T1000 (cell line): ENCODE measurements at regions not wholly inside any gene's neighbourhood (a gene's known extent, or its start where the extent isn't known, plus 50 kb on each side); places are given as distances from the start of the nearest gene placed in this dataset.

Experiments
- DNase-seq: peaks from one replicate; lab custom pipeline; 2025; ENCODE audit warnings: mixed read lengths; lab: John Stamatoyannopoulos, UW

DNA sequence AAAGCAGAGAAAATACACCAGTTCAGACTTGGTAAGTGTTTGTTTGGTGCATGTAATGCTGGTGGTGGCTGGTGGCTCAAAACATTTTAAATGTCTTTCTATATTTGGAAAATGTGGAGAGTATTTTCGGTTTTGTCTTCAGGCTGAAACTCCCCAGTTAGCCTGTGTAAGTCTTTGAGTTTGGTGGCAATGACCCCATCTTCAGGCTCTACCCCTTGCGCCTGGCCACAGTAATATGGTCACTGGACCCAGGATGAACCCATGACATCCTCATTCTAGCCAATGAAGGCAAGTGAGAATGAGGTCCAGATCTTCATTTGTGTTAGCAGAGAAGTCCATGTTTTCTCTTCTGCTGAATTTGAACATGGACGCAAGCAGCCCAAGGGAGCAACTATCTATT lies 422.6 kb downstream of the BRINP1 start:
- no peak for DNase-seq

- DNase-seq, result no peak
Measured at GRCh38 chr9:118954857-118955256, 414.4 kb downstream of the BRINP1 start.

GRCh38 chr9:118957585-118957984 lies 411.6 kb downstream of the BRINP1 start:
- DNase-seq, result no peak

- DNase-seq, result no peak
Measured at GRCh38 chr9:118959366-118959765, 409.9 kb downstream of the BRINP1 start.

DNA sequence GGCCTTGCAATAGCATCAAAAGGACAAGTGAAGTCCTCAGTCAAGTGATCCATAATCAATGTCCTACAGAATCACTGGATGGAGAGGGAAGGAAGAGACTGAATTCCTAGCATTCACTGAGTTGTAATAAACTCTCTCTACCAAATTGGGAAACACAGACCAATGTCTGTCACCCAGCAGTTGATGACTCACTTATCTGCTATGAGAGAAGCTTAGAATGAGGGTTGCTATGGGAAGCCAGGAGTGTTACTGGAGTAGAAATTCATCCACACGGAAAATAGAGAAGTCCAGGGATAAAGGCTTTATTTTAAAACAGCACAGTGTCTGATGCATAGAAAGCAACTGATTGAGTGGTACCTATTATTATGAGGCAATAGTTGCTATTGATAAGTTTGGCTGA lies 407.4 kb downstream of the BRINP1 start:
- DNase-seq, result peak; percentile 5

GRCh38 chr9:118962426-118962825 lies 406.8 kb downstream of the BRINP1 start:
- no peak for DNase-seq

GRCh38 chr9:118963674-118964073 lies 405.6 kb downstream of the BRINP1 start:
- no peak for DNase-seq

GRCh38 chr9:118967901-118968300 lies 401.3 kb downstream of the BRINP1 start:
- no peak for DNase-seq

GRCh38 chr9:118975736-118976135 lies 393.5 kb downstream of the BRINP1 start:
- no peak for DNase-seq

DNA sequence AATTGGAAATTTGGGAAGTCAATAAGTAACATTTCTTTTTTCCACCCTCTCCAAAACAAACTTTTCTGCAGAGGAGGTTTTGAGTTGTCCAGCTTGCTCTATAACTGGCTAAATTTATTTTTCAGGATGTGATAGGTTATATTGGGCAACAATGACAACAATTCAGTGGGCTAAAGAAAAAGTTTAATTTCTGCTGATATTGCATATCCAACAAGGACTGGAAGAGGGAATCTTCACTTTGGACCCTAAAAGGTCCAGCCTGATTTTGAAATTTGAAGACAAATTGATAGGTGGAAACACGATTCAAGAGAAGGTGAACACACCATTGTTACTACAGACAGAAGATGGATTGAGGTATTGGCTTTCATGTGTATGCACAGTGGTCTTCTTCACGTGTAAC lies 393.1 kb downstream of the BRINP1 start:
- DNase-seq, result no peak

DNA sequence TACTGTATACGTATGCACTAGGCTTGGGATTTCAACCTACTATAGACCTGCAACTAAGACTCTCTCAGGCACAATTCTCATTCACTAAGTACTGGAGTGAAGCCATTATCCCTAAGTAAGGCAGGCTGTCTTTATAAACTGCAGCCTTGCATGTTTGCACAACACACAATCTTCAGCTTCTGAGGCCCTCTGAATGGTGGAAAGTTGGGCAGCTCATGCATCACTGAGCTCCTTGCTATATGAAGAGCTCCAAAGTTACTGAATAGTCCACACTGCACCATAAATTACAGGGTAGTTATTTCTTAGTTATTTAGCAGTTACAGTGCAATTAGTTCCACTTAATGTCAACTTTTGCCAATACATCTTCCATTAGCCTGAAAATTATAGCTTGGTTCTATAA lies 384.6 kb downstream of the BRINP1 start:
- DNase-seq, result no peak

DNA sequence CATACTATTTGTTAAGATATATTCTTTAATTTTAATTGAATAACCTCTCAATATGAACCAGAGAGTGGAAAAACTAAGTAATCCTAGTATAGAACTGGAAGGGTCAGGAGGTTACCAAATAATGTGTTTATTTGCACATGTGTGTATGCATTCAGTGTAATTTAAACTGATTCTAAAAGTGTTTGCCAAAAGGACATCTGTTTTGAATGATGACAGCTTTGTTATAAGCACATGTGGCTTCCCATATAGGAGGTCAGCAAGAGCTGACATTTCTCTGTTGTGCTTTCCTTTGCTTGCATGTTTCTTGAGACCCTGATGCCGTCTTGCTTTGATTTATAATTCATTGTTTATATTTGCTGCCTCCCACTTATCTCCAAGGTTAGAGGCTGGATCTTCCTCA lies 383.4 kb downstream of the BRINP1 start:
- DNase-seq, result no peak

- no peak for DNase-seq
Measured at GRCh38 chr9:118987167-118987566, 382.1 kb downstream of the BRINP1 start.

- DNase-seq, result no peak
Measured at GRCh38 chr9:118990949-118991348, 378.3 kb downstream of the BRINP1 start.

DNA sequence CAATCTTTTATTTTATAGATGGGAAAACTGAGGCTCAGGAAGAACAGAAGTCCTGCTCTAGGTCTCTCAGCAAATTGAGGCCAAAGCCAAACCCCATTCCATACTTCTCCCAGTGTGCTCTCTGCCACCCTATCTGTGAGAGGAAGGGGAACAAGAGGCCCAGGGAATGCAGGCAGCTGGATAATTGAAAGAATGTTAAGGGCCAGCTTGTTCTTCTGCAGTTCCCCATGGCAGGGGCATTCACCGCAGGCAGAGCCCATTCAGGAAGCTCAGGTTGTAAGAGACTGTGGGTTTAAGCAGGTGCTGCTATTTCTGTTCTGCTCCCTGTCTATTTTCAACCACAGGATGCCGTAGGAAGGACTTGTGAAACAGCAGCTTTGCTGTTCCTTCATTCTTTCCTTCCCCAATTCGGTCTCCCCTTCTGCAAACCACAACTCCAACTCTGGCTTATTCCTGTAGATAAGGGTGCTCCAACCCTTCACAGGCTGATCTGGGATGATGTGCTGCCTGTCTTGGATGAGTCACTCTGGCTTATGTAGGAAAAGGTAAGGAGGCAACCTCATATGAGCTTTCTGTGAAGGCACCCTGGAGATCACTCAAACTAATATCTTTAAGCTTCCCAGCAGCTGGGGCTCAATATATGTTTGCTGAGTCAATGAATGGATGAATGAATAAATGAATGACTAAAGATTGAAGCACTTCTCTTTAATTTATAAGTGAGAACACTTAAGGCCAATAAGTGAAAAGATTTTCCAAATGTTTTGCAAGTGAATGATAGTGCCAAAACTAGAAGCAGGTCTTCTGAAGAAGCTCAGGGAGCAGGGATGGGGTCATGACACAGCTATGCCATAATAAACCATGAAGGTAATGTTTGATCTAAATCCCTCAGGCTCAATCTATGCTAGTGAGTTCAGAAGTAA lies 377.6 kb downstream of the BRINP1 start:
- no peak for DNase-seq

DNA sequence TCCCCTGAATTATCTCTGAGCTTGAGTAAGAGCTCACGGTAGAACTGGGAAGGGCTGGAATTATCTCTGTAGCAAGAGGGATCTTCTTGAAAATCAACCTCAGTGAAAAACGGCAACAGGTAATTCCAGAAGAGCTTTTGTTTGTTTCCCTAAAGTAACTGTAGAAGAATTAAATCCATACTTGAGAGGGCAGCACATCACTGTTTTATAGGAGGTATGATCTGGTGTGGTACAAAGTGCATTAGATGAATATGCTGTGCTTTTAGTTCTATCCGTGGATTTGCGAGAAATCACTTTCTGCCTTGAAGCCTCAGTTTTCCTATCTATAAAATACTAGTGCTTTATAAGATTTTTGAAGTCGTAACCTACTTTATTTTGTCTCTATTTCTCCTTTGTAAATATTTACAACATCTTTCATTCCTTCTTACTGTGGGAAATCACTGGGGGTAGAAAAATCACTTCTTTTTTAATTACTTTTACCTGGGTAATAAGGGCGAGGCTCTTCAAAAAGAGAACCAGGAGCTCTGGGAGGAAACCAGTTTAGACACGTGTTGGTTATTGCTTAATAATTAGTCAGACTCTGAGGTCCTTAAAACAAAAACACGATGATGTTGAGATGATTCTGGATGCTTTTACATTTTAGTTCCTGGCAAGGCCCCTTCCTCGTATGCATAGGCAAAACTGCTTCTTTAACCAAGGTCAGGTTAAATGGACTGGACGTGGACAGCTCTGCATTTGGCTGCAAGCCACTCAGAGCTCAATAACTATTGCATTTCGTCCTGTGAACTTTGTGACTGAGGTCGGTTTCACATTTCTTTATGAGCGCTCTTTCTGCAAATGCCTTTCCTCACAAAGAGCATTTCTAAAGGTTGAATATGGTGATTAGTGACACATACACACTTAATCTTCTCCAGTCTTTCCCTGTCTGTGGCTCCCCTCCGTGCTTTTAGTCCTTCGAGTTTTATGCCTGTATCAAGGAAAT lies 376.1 kb downstream of the BRINP1 start:
- no peak for DNase-seq

GRCh38 chr9:118993965-118994364 lies 375.3 kb downstream of the BRINP1 start:
- DNase-seq, result no peak

- DNase-seq, result no peak
Measured at GRCh38 chr9:119002491-119002890, 366.7 kb downstream of the BRINP1 start.

GRCh38 chr9:119003201-119003611 lies 366.0 kb downstream of the BRINP1 start:
- no peak for DNase-seq

- DNase-seq, result no peak
Measured at GRCh38 chr9:119003882-119004617, 365.2 kb downstream of the BRINP1 start.

DNA sequence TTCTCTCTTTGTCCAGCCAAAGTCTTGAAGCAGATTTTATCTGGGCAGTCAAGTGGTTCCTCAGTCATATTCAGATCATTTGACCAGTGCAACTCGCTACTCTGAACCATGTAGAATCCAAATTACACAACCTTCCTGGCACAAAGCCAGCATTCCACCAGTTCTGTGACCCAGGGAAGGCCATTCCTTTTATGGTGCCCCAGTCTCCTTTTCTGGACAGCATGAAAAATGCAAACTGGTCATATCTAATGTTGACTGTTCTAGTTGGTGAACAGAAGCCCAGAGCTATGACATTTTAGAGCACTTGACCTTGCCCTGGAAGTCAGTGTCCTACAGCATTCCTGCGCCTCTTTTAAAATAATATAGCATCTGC lies 364.6 kb downstream of the BRINP1 start:
- no peak for DNase-seq

DNA sequence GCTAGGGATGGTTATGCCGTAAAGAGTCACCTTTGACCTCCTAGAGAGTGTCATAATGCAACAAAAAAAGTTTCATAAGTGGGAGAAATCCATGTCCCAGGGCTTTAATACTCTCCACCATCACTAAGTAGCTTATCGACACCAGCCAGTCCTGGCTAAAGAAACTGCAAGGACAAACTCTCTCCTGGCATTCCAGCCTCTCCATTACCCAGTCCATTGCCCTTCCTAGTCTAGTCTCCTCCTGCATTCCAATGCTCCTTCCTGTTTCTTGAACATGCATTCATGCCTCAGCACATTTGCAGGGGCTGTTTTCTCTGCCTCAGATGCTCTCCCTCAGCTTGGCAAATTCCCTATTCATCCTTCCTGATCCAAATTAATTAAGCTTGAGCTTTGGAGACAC lies 364.1 kb downstream of the BRINP1 start:
- no peak for DNase-seq
